ENCODE measurements at regions not wholly inside any gene's neighbourhood (a gene's known extent, or its start where the extent isn't known, plus 50 kb on each side); places are given as distances from the start of the nearest gene placed in this dataset.

DNA sequence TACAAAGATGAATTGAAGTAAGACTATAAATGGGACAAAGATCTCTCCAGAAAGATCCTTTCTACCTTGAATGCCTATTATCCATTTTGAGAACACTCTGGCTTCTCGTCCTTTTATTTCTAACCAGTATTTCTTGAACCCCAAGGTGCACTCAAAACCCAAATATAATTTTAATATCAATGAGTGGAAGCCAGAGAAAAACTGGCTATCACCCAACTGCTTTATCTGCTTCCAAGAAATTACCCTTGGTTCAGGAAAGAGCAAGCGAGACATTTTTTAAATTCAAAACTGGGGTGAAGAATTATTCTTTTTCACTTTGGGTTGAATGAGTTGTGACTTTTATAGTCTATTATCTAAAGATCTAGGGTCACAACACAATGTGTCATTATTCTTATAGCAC lies 221.3 kb downstream of the PTH2R start:
- no peak for TF ChIP-seq CTCF (IDR thresholded peaks at IDR 0.05)
- no peaks in the 10 kb centered on the region for H3K27me3 ChIP-seq
- no peak overlapping the region for H3K4me3 ChIP-seq
- no peaks in the 10 kb centered on the region for H3K4me1 ChIP-seq
- no peaks in the 10 kb centered on the region for H3K36me3 ChIP-seq
- H3K27ac ChIP-seq, result no peak overlapping the region
- H3K9me3 ChIP-seq, result no peaks in the 10 kb centered on the region
- DNase-seq (ENCODE audit: low spot score), result no peak

DNA sequence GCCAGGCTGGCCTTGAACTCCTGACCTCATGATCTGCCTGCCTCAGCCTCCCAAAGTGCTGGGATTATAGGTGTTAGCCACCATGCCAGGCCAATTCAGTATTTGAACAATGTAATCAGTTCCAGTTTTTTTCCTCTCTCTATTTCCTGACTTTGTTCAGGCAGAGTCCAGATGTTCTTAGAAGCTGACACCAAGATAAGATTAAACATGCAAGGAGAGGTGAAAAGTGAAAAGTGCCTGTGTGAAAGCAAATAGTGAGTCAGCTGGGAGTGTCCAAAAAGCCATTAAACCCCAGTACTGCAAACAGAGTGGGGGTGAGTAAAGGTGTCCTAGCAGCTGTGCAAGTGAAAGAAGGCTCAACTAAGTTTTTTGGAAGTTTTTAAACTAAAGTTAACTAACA lies 231.5 kb downstream of the PTH2R start:
- Histone ChIP-seq H3K4me1 (no peaks in the 10 kb centered on the region), H3K4me3 (no peak overlapping the region), H3K9me3 (no peaks in the 10 kb centered on the region), H3K36me3 (no peaks in the 10 kb centered on the region), H3K27me3 (no peaks in the 10 kb centered on the region), H3K27ac (no peak overlapping the region)
- no peak for TF ChIP-seq CTCF (IDR thresholded peaks at IDR 0.05)
- no peak for DNase-seq (ENCODE audit: low spot score)

DNA sequence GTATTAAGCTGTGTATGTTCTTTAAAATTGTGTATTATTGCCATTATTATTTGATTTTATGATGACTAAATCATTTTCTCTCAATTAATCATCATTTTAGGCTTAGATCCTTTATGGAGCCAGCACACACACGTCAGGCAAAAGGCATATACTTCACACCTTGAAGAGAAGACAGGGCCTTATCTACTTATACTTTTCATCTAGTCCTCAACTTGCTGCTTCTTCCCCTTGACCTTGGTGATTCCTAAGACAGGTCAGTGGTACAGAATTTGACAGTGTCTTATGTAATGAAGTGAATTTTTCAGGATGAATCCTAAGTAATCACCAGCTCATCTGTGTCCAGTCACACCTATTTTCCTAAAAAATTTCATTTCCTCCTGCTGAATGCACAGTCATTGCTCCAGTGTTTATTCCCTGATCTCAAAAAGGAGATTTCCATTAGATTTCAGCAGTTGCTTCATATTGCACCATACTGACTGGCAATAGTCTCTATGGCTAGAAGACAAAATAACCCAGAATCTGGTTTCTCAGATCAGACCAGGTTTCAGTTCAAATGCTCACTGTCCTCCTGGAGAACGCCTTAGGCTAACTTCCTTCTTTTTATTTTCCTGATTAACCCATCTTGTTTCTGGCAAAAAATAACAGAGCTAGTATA lies 235.7 kb downstream of the PTH2R start:
- Histone ChIP-seq H3K27ac (no peak overlapping the region), H3K4me3 (no peak overlapping the region), H3K36me3 (no peaks in the 10 kb centered on the region), H3K4me1 (no peaks in the 10 kb centered on the region), H3K9me3 (no peaks in the 10 kb centered on the region), H3K27me3 (no peaks in the 10 kb centered on the region)
- no peak for TF ChIP-seq CTCF (IDR thresholded peaks at IDR 0.05)
- DNase-seq (ENCODE audit: low spot score), result no peak

- TF ChIP-seq CTCF (IDR thresholded peaks at IDR 0.05), result no peak
- no peaks in the 10 kb centered on the region for H3K9me3 ChIP-seq
- no peak overlapping the region for H3K4me3 ChIP-seq
- H3K27ac ChIP-seq, result no peak overlapping the region
- no peaks in the 10 kb centered on the region for H3K27me3 ChIP-seq
- no peak for DNase-seq (ENCODE audit: low spot score)
- no peaks in the 10 kb centered on the region for H3K4me1 ChIP-seq
- H3K36me3 ChIP-seq, result no peaks in the 10 kb centered on the region
These were observed 236.6 kb downstream of the PTH2R start for GRCh38 chr2:208643145-208643544.

DNA sequence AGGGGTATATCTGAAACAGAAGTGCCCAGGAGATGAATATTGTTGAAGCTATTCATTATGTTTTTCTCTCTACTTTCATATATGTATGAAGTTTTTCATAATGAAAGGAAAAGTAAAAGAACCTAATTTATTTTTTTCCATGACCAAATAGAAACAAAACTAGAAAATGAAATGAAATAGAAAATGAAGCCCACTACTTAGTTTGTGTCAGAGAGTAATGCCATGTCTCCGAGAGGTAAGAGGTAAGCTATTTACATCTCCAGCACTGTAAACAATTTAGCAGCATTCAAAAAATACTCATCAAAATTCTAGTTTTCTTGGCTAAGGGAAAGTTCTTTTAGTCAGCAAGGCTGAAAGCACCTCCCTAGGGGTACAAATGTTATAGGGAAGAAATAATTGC lies 238.6 kb downstream of the PTH2R start:
- DNase-seq (ENCODE audit: low spot score), result no peak
- Histone ChIP-seq H3K9me3 (no peaks in the 10 kb centered on the region), H3K36me3 (no peaks in the 10 kb centered on the region), H3K4me3 (no peak overlapping the region), H3K27ac (no peak overlapping the region), H3K4me1 (no peaks in the 10 kb centered on the region), H3K27me3 (no peaks in the 10 kb centered on the region)
- no peak for TF ChIP-seq CTCF (IDR thresholded peaks at IDR 0.05)

DNA sequence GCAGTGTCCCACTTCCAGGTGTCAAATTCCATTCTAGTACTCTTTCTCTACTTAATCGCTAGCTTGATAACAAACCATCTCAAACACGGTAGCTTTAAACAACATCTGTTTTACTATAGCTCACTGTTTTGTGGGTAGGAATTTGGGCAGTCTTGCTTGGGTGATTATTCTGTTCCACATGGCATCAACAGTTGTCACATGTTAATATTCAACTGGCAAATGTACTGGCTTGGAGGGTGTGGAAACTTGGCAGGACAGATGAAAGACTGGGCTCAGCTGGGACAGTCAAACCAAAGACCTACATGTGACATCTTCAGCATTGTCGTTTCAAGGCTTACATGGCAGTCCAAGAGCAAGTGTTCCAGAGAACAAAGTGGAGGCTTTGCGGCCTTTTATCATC lies 241.8 kb downstream of the PTH2R start:
- Histone ChIP-seq H3K36me3 (no peaks in the 10 kb centered on the region), H3K9me3 (no peaks in the 10 kb centered on the region), H3K4me3 (no peak overlapping the region), H3K4me1 (no peaks in the 10 kb centered on the region), H3K27me3 (no peaks in the 10 kb centered on the region), H3K27ac (no peak overlapping the region)
- no peak for DNase-seq (ENCODE audit: low spot score)
- TF ChIP-seq CTCF (IDR thresholded peaks at IDR 0.05), result no peak
